GM23248 (cell line): ENCODE measurements at regions not wholly inside any gene's neighbourhood (a gene's known extent, or its start where the extent isn't known, plus 50 kb on each side); places are given as distances from the start of the nearest gene placed in this dataset.

ENCODE experiments used
- DNase-seq: peaks from one replicate; pipeline ENCODE4 v3.0.0-alpha.2; 2015
- H2AFZ ChIP-seq: fragments of 200-600 bp; sonication (generic); 2 replicates; pipeline ENCODE4 v1.6.1; 2016; ENCODE audit warnings: antibody characterized with exemption
- H3F3A ChIP-seq: fragments of 200-600 bp; sonication (generic); 2 replicates; pipeline ENCODE4 v1.6.1; 2016; ENCODE audit warnings: mild to moderate bottlenecking, antibody characterized with exemption, mixed run types; ENCODE audit not compliant: insufficient read depth
- H3K27ac ChIP-seq: fragments of 200-600 bp; sonication (generic); 2 replicates; pipeline ENCODE4 v1.5.1; 2016; ENCODE audit warnings: mild to moderate bottlenecking
- H3K27me3 ChIP-seq: fragments of 200-600 bp; sonication (generic); replicated peaks from 2 replicates; pipeline ENCODE4 v1.6.1; 2016; ENCODE audit warnings: mild to moderate bottlenecking; ENCODE audit not compliant: insufficient read depth
- H3K36me3 ChIP-seq: fragments of 200-600 bp; sonication (generic); 2 replicates; pipeline ENCODE4 v1.6.1; 2016; ENCODE audit warnings: low read depth, mild to moderate bottlenecking
- H3K4me1 ChIP-seq: fragments of 200-600 bp; sonication (generic); 2 replicates; pipeline ENCODE4 v1.6.1; 2016; ENCODE audit warnings: mild to moderate bottlenecking; ENCODE audit not compliant: insufficient read depth
- H3K4me2 ChIP-seq: fragments of 200-600 bp; sonication (generic); one replicate; pipeline ENCODE4 v1.6.1; 2016; ENCODE audit warnings: mild to moderate bottlenecking; ENCODE audit not compliant: unreplicated experiment
- H3K4me3 ChIP-seq: fragments of 200-600 bp; sonication (generic); 2 replicates; pipeline ENCODE4 v1.5.1; 2016; ENCODE audit warnings: mild to moderate bottlenecking
- H3K79me2 ChIP-seq: fragments of 200-600 bp; sonication (generic); 2 replicates; pipeline ENCODE4 v1.6.1; 2016; ENCODE audit warnings: mild to moderate bottlenecking; ENCODE audit not compliant: insufficient read depth
- H3K9ac ChIP-seq: fragments of 200-600 bp; sonication (generic); 2 replicates; pipeline ENCODE4 v1.6.1; 2016; ENCODE audit warnings: mild to moderate bottlenecking
- H3K9me2 ChIP-seq: fragments of 200-600 bp; sonication (generic); 2 replicates; pipeline ENCODE4 v1.6.1; 2016; ENCODE audit warnings: mixed run types, mild to moderate bottlenecking, moderate library complexity; ENCODE audit not compliant: insufficient read depth
- H3K9me3 ChIP-seq: fragments of 200-600 bp; sonication (generic); one replicate; pipeline ENCODE4 v1.6.1; 2017; ENCODE audit warnings: low read depth
- H4K20me1 ChIP-seq: fragments of 200-600 bp; sonication (generic); 2 replicates; pipeline ENCODE4 v1.6.0; 2016; ENCODE audit not compliant: insufficient read depth
- EZH2 ChIP-seq: fragments of 200-600 bp; sonication (generic); IDR thresholded peaks from 2 replicates; pipeline ENCODE4 v1.6.1; 2018; ENCODE audit warnings: antibody characterized with exemption, mild to moderate bottlenecking; ENCODE audit not compliant: insufficient read depth, poor library complexity, severe bottlenecking
- EZH2phosphoT487 ChIP-seq: fragments of 200-600 bp; sonication (generic); IDR thresholded peaks from 2 replicates; pipeline ENCODE4 v1.6.1; 2018; ENCODE audit warnings: antibody characterized with exemption, moderate library complexity, mild to moderate bottlenecking, low read depth; ENCODE audit not compliant: insufficient read depth
- WGBS, 2 experiments: methylation state at CpG; one replicate each; pipeline ENCODE4 v1.1.6; 2015 to 2017; ENCODE audit warnings: low lambda C conversion rate in 2 of 2, low coverage in 1 of 2; ENCODE audit errors: missing lambda C conversion rate in 2 of 2; 5-methylcytosine and 5-hydroxymethylcytosine counted together
- in situ Hi-C: fragments of 300-500 bp; cut with MboI; formaldehyde crosslinking; loops from 2 replicates; pipeline ENCODE4 v1.15.0; 2020

DNA sequence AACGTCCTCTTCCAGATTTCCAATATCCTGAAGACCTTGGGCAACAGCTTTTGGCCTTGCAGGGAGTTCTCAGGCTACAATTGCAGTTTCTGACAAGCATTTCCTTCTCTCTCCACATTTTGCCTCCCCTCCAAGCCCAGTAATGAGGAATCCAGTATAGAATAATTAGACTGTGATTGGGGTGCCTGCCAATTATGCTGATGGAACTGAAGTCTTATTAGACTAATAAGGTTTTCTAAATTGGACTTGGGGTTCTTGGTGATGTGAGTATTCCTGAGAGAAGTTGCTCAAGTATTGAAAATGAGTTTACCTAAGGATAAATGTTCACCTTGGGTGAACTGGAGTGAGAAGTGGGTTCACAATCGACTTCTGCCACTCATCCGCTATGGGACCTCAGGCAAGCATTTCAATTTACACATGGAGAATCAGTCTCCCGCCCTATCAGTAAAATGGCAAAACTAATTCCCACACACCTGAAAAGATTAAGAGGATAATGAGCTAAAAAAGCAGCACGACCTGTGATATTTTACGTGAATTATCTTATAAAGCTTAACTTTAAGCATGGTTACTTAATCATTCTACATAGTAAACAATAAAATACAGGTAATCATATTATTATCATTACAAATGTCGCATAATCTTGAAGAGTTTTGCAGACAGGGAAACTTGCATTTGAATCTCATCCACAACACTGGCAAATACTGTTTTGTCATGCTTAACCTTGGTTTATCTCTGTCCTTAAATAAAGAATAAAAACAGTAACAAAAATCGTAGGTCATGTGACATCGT lies 628.0 kb downstream of the TMEM114 start:
- no peak overlapping the region for H3K4me3 ChIP-seq
- H3K79me2 ChIP-seq = no peaks in the 10 kb centered on the region
- H4K20me1 ChIP-seq = no peaks in the 10 kb centered on the region
- no peaks in the 10 kb centered on the region for H3K9me3 ChIP-seq
- H3K9me2 ChIP-seq = no peaks in the 10 kb centered on the region
- H3F3A ChIP-seq = no peaks in the 10 kb centered on the region
- no peak overlapping the region for H3K4me2 ChIP-seq
- H2AFZ ChIP-seq = no peak overlapping the region
- WGBS, 2 experiments = 27 to 28% methylated on average over 9 of the region's 9 CpGs
- no peaks in the 10 kb centered on the region for H3K27me3 ChIP-seq
- no peak overlapping the region for H3K27ac ChIP-seq
- H3K9ac ChIP-seq = no peak overlapping the region
- DNase-seq = no peak
- no peaks in the 10 kb centered on the region for H3K4me1 ChIP-seq
- TF ChIP-seq EZH2 (no peak), EZH2phosphoT487 (no peak)
- no peaks in the 10 kb centered on the region for H3K36me3 ChIP-seq
- in situ Hi-C loops = no loop called here

DNA sequence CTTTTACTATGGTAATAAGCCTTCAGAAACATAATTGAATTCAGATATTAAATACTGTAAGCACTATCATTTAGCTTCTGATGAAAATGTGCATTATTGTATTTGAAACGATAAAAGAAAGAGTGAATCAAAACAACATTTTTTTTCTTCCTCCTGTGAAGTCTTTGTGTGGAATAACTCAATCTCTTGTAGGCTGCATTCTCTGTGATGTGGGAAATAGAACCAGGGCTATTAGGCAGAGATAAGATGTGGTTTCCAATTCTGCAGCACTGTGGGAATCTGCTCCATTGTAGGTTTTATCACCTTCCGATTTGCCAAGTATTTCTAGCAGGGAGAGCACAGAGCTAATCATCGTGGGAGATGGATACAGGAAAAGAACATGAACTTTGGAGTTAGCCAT lies 624.5 kb downstream of the RBFOX1 start:
- H3K4me2 ChIP-seq = no peak overlapping the region
- no peaks in the 10 kb centered on the region for H3K9me3 ChIP-seq
- no peaks in the 10 kb centered on the region for H3F3A ChIP-seq
- no peak overlapping the region for H3K27ac ChIP-seq
- 2% methylated on average over 3 of the region's 3 CpGs for WGBS, 2 experiments
- no peak for DNase-seq
- no peaks in the 10 kb centered on the region for H3K36me3 ChIP-seq
- in situ Hi-C loops = no loop called here
- no peak overlapping the region for H2AFZ ChIP-seq
- H3K9me2 ChIP-seq = no peaks in the 10 kb centered on the region
- H3K9ac ChIP-seq = no peak overlapping the region
- H4K20me1 ChIP-seq = no peaks in the 10 kb centered on the region
- H3K27me3 ChIP-seq = no peaks in the 10 kb centered on the region
- no peak overlapping the region for H3K4me3 ChIP-seq
- no peak for TF ChIP-seq EZH2phosphoT487
- no peak for TF ChIP-seq EZH2
- no peaks in the 10 kb centered on the region for H3K4me1 ChIP-seq
- no peaks in the 10 kb centered on the region for H3K79me2 ChIP-seq

DNA sequence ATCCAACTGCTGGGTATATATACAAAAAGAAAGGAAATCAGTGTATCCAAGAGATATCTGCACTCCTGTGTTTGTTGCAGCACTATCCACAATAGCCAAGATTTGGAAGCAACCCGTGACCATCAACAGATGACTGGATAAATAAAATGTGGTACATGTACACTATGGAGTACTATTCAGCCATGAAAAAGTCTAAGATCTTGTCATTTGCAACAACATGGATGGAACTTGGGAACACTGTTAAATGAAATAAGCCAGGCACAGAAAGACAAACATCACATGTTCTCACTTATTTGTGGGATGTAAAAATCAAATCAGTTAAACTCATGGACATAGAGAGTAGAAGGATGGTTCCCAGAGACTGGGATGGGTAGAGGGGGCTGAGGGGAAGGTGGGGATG lies 620.7 kb downstream of the RBFOX1 start:
- no peaks in the 10 kb centered on the region for H3F3A ChIP-seq
- H3K27ac ChIP-seq = no peak overlapping the region
- H4K20me1 ChIP-seq = no peaks in the 10 kb centered on the region
- no peak overlapping the region for H3K4me3 ChIP-seq
- no peak overlapping the region for H2AFZ ChIP-seq
- H3K9me3 ChIP-seq = no peaks in the 10 kb centered on the region
- WGBS, 2 experiments = 20 to 21% methylated on average over 1 of the region's 1 CpG
- H3K4me1 ChIP-seq = no peaks in the 10 kb centered on the region
- H3K4me2 ChIP-seq = no peak overlapping the region
- H3K79me2 ChIP-seq = no peaks in the 10 kb centered on the region
- in situ Hi-C loops = no loop called here
- no peak for DNase-seq
- H3K36me3 ChIP-seq = no peaks in the 10 kb centered on the region
- H3K27me3 ChIP-seq = no peaks in the 10 kb centered on the region
- no peaks in the 10 kb centered on the region for H3K9me2 ChIP-seq
- H3K9ac ChIP-seq = no peak overlapping the region
- TF ChIP-seq EZH2 = no peak
- no peak for TF ChIP-seq EZH2phosphoT487

DNA sequence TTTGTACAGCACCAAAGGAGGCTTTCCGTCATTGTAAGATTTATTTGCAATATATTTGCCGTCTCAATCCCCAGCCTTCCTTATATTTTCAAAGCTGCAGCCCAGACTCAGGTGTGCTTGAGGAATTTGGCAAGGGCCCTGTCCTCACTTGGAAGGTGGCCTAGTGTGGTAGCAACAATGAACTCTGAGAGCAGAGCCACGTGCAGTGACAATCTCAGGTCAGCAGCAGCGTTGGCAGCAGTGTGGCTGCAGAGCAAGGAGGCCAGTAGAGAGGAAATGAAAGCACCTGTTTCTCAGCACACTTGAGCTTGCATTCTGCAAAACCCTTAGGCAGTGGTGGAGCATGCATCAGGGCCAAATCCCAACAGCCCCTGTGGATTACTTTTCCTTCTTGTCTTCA lies 613.5 kb downstream of the RBFOX1 start:
- Histone ChIP-seq H3F3A (no peaks in the 10 kb centered on the region), H3K4me1 (no peaks in the 10 kb centered on the region), H3K79me2 (no peaks in the 10 kb centered on the region), H3K4me2 (no peak overlapping the region), H3K36me3 (no peaks in the 10 kb centered on the region), H3K27ac (no peak overlapping the region), H3K9me2 (no peaks in the 10 kb centered on the region), H3K9ac (no peak overlapping the region), H2AFZ (no peak overlapping the region), H4K20me1 (no peaks in the 10 kb centered on the region), H3K4me3 (no peak overlapping the region), H3K9me3 (no peaks in the 10 kb centered on the region), H3K27me3 (no peaks in the 10 kb centered on the region)
- in situ Hi-C loops = no loop called here
- TF ChIP-seq EZH2 = no peak
- no peak for TF ChIP-seq EZH2phosphoT487
- no peak for DNase-seq
- 23 to 30% methylated on average over 4 of the region's 4 CpGs for WGBS, 2 experiments
